GM23338 (cell line): ENCODE measurements at regions not wholly inside any gene's neighbourhood (a gene's known extent, or its start where the extent isn't known, plus 50 kb on each side); places are given as distances from the start of the nearest gene placed in this dataset.

Experiments used
- ATAC-seq: fragments of 200-7000 bp; cut with Tn5 transposase; 3 replicates; pipeline ENCODE4 v1.9.1; 2020
- DNase-seq: peaks from one replicate; pipeline ENCODE4 v3.0.0-alpha.2; 2015; ENCODE audit warnings: low spot score
- H2AFZ ChIP-seq: fragments of 200-600 bp; sonication (generic); 2 replicates; pipeline ENCODE4 v1.8.0; 2016; ENCODE audit warnings: antibody characterized with exemption, mild to moderate bottlenecking, moderate library complexity
- H3F3A ChIP-seq: fragments of 200-600 bp; sonication (generic); replicated peaks from 2 replicates; pipeline ENCODE4 v1.8.0; 2017; ENCODE audit warnings: antibody characterized with exemption, mixed run types, low read depth
- H3K27ac ChIP-seq: fragments of 200-600 bp; sonication (generic); 2 replicates; pipeline ENCODE4 v1.6.1; 2016; ENCODE audit warnings: low read depth
- H3K27me3 ChIP-seq: fragments of 200-600 bp; sonication (generic); 2 replicates; pipeline ENCODE4 v1.8.0; 2016; ENCODE audit warnings: mild to moderate bottlenecking, mixed run types, moderate library complexity; ENCODE audit not compliant: insufficient read depth
- H3K36me3 ChIP-seq: fragments of 200-600 bp; sonication (generic); 2 replicates; pipeline ENCODE4 v1.8.0; 2016; ENCODE audit warnings: mild to moderate bottlenecking; ENCODE audit not compliant: insufficient read depth
- H3K4me1 ChIP-seq: fragments of 200-600 bp; sonication (generic); 2 replicates; pipeline ENCODE4 v1.8.0; 2016; ENCODE audit warnings: mild to moderate bottlenecking, moderate library complexity; ENCODE audit not compliant: insufficient read depth
- H3K4me2 ChIP-seq: fragments of 200-600 bp; sonication (generic); 2 replicates; pipeline ENCODE4 v1.7.1; 2017; ENCODE audit warnings: mixed run types
- H3K4me3 ChIP-seq: fragments of 200-600 bp; sonication (generic); 2 replicates; pipeline ENCODE4 v1.6.1; 2016; ENCODE audit warnings: mixed run types
- H3K79me2 ChIP-seq: fragments of 200-600 bp; sonication (generic); replicated peaks from 2 replicates; pipeline ENCODE4 v1.8.0; 2017; ENCODE audit warnings: mild to moderate bottlenecking; ENCODE audit not compliant: insufficient read depth
- H3K9me2 ChIP-seq: fragments of 200-600 bp; sonication (generic); 2 replicates; pipeline ENCODE4 v1.8.0; 2017; ENCODE audit not compliant: insufficient read depth
- H4K20me1 ChIP-seq: fragments of 200-600 bp; sonication (generic); replicated peaks from 2 replicates; pipeline ENCODE4 v1.8.0; 2017; ENCODE audit warnings: mild to moderate bottlenecking; ENCODE audit not compliant: insufficient read depth
- H3K27ac Mint-ChIP-seq: 2 replicates; pipeline ENCODE4 v1.8.0; 2020; ENCODE audit warnings: inconsistent platforms, mild to moderate bottlenecking, moderate library complexity, mixed read lengths
- H3K27me3 Mint-ChIP-seq: 3 replicates; pipeline ENCODE4 v1.8.0; 2022; ENCODE audit warnings: low read depth, mild to moderate bottlenecking, moderate library complexity, mixed read lengths, inconsistent platforms; ENCODE audit not compliant: insufficient read depth, poor library complexity
- H3K36me3 Mint-ChIP-seq: 3 replicates; pipeline ENCODE4 v1.8.0; 2021; ENCODE audit warnings: low read depth, mild to moderate bottlenecking, inconsistent platforms, moderate library complexity, mixed read lengths
- H3K4me1 Mint-ChIP-seq: 3 replicates; pipeline ENCODE4 v1.8.0; 2020; ENCODE audit warnings: mild to moderate bottlenecking, inconsistent platforms, mixed read lengths
- H3K4me3 Mint-ChIP-seq: 3 replicates; pipeline ENCODE4 v1.8.0; 2021; ENCODE audit warnings: moderate library complexity, mild to moderate bottlenecking, inconsistent platforms, mixed read lengths
- H3K9me3 Mint-ChIP-seq: 3 replicates; pipeline ENCODE4 v1.8.0; 2020; ENCODE audit warnings: moderate library complexity, mild to moderate bottlenecking, inconsistent platforms, mixed read lengths
- CREB1 ChIP-seq: fragments of 250-450 bp; sonication (Bioruptor Pico); IDR thresholded peaks from 2 replicates; pipeline ENCODE4 v1.5.0; 2020; ENCODE audit warnings: low read depth, mild to moderate bottlenecking, moderate library complexity
- CTCF ChIP-seq, 2 experiments: fragments of 200-600 bp in 1 of 2; sonication (generic) in 1 of 2; conservative IDR thresholded peaks; 2 replicates each; pipeline versions ENCODE4 v1.5.1 to v1.6.1; 2016 to 2017; ENCODE audit warnings: antibody characterized with exemption in 2 of 2, low read depth in 2 of 2, mild to moderate bottlenecking in 2 of 2, moderate library complexity in 1 of 2
- ETS1 ChIP-seq: IDR thresholded peaks from 2 replicates; pipeline ENCODE4 v1.6.1; 2016; ENCODE audit warnings: antibody characterized with exemption
- EZH2 ChIP-seq: fragments of 200-600 bp; sonication (generic); IDR thresholded peaks from one replicate; pipeline ENCODE4 v1.8.0; 2017; ENCODE audit warnings: antibody characterized with exemption, mild to moderate bottlenecking, low read depth; ENCODE audit not compliant: unreplicated experiment
- EZH2phosphoT487 ChIP-seq: fragments of 200-600 bp; sonication (generic); IDR thresholded peaks from one replicate; pipeline ENCODE4 v1.8.1; 2018; ENCODE audit warnings: antibody characterized with exemption; ENCODE audit not compliant: unreplicated experiment
- JUNB ChIP-seq: IDR thresholded peaks from one replicate; pipeline ENCODE4 v1.6.1; 2016; ENCODE audit warnings: antibody characterized with exemption; ENCODE audit not compliant: unreplicated experiment
- NANOG ChIP-seq: IDR thresholded peaks from 2 replicates; pipeline ENCODE4 v1.6.1; 2016; ENCODE audit warnings: antibody characterized with exemption, borderline replicate concordance
- POLR2AphosphoS5 ChIP-seq: IDR thresholded peaks from 2 replicates; pipeline ENCODE4 v1.6.1; 2016; ENCODE audit warnings: antibody characterized with exemption, low read depth
- REST ChIP-seq: IDR thresholded peaks from one replicate; pipeline ENCODE4 v1.6.1; 2018; ENCODE audit warnings: antibody characterized with exemption; ENCODE audit not compliant: unreplicated experiment
- STAT1 ChIP-seq: IDR thresholded peaks from one replicate; pipeline ENCODE4 v1.6.1; 2016; ENCODE audit warnings: antibody characterized with exemption; ENCODE audit not compliant: unreplicated experiment
- ZNF114 ChIP-seq: fragments of 250-450 bp; sonication (Bioruptor Pico); IDR thresholded peaks from 2 replicates; pipeline ENCODE4 v1.5.0; 2020; ENCODE audit warnings: mild to moderate bottlenecking, moderate library complexity
- ZNF331 ChIP-seq: fragments of 250-450 bp; sonication (Bioruptor Pico); IDR thresholded peaks from 2 replicates; pipeline ENCODE4 v1.5.0; 2020; ENCODE audit warnings: low read depth, mild to moderate bottlenecking, moderate library complexity
- ZNF462 ChIP-seq: fragments of 250-450 bp; sonication (Bioruptor Pico); IDR thresholded peaks from 2 replicates; pipeline ENCODE4 v1.5.0; 2020; ENCODE audit warnings: mild to moderate bottlenecking, moderate library complexity

- Histone ChIP-seq H3K27me3 (no peaks in the 10 kb centered on the region), H3K79me2 (no peaks in the 10 kb centered on the region), H4K20me1 (no peaks in the 10 kb centered on the region), H3K4me1 (no peaks in the 10 kb centered on the region), H3K9me2 (no peaks in the 10 kb centered on the region), H3K27ac (no peak overlapping the region), H3K4me2 (no peak overlapping the region), H3K4me3 (no peak overlapping the region), H3F3A (no peaks in the 10 kb centered on the region), H3K36me3 (no peaks in the 10 kb centered on the region), H2AFZ (no peak overlapping the region)
- Mint-ChIP-seq H3K27me3 (no peaks in the 10 kb centered on the region), H3K4me1 (no peaks in the 10 kb centered on the region; the same call in 1 of the 3 replicates), H3K4me3 (no peak overlapping the region), H3K9me3 (no peaks in the 10 kb centered on the region), H3K27ac (no peak overlapping the region), H3K36me3 (no peaks in the 10 kb centered on the region)
- no peak for DNase-seq
- ATAC-seq: no peak
- TF ChIP-seq ZNF331 (CRISPR knock-in tag): no peak
- TF ChIP-seq CREB1 (CRISPR knock-in tag): no peak
- no peak for TF ChIP-seq STAT1
- no peak for TF ChIP-seq ZNF462 (CRISPR knock-in tag)
- no peak for TF ChIP-seq ZNF114 (CRISPR knock-in tag)
- TF ChIP-seq REST: no peak
- TF ChIP-seq POLR2AphosphoS5: no peak
- no peak for TF ChIP-seq EZH2phosphoT487
- TF ChIP-seq ETS1: no peak
- no peak for TF ChIP-seq JUNB
- TF ChIP-seq NANOG: no peak
- no peak for TF ChIP-seq CTCF (conservative IDR thresholded peaks at IDR 0.05; ENCODE audit: low read depth in 2 of 2)
- TF ChIP-seq EZH2: no peak
These were observed 153.3 kb upstream of the CLEC14A start for GRCh38 chr14:38409071-38409705.
